NOMO-1 treated with dmso at 0.1 percent for 144 hours (cell line): ENCODE measurements at regions not wholly inside any gene's neighbourhood (a gene's known extent, or its start where the extent isn't known, plus 50 kb on each side); places are given as distances from the start of the nearest gene placed in this dataset.

ENCODE experiments used
- DNase-seq: peaks from one replicate; lab custom pipeline; 2025; ENCODE audit not compliant: unreplicated experiment; lab: John Stamatoyannopoulos, UW

DNA sequence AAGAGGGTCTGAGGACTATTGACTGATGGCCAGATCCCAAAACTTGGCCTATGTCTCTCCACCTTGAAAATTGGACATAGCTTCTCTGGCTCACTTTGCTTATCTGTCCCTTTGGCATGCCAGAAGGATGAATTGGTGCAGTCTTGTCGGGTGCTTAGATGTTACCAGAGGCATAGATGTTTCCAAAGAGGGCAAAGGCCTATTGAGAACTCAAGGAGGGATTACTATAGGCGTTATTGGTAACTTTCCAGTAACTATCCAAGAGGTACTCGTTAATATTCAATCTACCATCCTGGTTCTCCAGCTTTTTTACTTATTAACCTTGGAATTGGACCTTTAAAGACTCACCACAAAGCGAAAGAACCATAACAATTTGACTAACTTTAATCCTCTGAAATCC, 368.3 kb upstream of the ESRRG start:
- no peak for DNase-seq

DNA sequence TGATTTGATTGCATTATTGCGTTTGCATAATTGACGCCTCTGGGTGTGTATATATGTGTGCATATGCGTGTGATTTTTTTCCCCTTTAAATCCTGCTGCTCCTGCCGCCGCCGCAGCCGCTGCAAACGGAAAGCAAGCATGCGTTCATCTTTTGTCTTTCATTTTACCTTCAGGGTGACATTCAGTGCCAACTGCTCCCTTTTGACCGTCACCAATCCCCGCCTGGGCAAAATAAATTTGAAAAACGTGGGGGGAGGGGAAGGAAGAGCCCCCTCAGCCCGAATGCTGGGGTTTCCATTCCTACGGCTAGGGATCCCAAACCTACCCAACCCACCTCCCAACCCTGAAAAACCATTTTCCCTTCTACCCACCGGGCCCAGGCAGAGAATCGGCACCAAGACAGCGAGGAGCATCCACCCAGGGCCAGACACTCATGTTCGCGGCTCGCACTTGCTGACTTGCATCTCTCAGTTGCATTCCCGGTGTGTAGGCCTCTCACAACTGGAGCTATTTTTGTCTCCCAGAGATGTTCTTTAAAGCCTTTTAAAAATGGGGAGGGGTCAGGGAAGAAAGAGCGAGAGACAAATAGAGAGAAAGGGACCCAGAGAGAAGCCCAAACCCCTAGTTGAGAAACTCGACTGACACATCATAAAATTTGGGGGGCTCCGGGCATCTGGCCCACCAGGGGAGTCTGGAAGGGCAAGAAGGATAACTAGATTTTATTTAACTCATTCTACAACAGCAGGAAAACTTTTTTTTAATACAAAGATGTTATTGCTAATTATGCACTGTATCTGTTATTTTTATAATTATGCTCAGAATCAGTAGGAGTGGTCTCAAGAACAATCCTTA, 367.1 kb upstream of the ESRRG start:
- no peak for DNase-seq

DNA sequence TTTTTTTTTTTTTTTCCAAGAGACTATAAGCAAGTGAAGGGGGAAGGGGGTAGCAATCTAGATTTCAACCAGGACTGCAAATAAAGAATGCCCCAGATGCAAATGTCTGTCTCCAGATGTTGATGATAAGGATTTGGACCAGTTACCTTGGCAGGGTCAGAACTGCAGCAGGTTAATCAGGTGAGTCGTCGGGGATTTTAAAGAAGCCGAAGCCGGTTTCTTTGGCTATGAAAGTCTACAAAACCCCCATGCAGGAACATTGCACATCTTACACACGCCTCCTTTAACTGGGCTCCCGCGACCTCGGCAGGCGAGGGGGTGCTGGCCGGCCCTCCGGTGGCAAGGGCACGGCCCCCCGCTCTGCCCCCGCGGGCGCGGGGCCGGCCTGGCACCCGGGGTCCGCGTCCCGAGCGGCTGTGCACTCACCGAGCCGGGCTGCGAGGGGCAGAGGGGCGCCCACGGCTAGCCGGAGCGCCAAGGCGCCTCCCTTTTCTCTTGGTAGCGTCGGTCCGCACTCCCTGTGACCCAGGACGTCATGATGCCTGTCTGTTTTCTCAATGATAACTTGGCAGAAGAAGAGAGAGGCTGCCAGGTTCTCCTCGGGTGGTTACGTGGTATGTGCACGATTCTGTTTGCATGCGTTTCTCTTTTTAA, 366.3 kb upstream of the ESRRG start:
- peak; percentile 3 for DNase-seq

DNA sequence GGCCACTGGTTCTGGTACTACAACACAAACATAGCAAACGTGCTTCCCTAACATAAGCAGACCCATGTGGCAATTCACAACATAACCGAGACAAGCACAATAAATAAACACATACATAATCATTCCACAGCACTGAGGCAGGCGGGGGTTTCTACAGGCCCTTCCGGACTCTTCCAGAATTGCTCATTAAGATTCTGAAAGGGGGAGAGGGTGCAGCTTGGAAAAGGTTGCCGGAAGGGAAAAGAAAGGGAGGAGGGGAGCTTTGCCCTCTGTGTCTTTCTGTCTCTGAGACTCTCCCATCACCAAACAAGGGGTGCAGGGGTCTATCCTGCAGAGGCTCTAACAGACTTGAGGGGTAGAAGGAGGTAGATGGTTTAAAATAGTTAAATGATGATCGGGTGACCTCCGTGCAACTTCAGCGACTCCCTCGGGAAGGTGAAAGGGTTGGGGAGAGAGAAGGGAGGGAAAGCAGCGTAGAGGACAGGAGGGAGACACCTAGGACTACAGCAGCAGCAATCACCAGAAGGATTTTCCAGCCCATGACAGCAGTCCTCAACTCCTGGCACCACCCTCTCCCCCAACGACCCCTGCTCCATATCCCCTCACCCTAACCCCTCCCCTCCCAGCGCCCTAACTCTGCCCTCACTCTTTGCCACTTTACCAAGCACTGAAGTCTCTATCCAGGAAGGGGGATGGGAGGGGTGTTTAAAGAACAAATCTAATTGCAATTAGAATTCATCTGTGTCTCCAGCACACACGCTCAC, 365.5 kb upstream of the ESRRG start:
- DNase-seq = no peak

DNA sequence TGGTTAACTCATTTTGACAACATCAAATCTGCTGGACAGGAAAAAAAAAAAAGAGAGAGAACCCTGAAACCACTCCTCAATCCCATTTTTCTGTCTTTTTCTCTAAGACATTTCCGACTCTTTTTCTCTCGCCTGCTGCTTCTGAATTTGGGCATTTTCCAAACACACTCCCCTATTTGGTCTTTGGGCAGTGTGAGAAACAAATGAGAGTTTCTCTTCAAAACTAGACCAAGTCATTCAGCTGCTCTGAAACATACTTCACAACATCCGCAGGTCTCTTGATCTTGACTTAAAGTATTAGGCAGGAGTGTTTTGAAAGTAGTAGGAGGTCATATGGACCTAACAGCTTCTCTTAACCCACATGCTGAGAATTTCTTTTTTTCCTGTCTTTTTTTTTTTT, 364.8 kb upstream of the ESRRG start:
- DNase-seq = no peak

DNA sequence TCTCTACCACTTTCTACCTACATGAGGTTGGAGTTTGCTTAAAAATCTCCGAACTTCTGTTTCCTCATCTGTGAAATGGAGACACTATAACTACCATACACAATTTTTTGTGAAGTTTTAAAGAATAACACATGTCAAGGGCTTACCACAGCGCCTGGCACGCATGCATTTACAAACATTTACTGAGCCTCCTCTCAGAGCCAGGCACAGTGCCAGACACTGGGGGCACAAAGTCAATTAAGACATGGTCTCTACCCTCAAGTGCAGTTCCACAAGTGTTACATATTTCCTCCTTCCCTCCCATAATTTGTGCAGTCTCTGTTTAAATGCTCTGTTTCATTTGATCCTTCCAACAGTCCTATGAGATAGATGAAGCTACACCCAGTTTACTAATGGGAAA, 356.4 kb upstream of the ESRRG start:
- DNase-seq = no peak

DNA sequence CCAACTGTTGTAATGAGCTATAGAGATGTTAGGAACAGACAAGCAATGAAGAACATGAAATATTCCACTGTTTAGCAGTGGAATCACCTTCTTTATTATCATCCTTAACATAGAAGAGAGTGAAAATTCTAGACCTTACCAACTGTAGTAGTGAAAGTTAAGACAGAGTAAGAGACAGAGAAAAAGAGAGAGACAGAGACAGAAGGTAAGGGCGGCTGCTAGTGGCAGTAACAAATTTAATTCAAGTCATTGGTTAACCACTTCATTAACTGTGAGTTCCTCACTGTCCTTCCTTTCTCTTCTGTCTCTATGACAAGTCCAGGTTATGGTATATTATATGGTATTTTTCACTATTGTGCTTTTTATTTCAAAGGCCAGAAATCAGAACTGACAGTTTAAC, 355.7 kb upstream of the ESRRG start:
- no peak for DNase-seq

DNA sequence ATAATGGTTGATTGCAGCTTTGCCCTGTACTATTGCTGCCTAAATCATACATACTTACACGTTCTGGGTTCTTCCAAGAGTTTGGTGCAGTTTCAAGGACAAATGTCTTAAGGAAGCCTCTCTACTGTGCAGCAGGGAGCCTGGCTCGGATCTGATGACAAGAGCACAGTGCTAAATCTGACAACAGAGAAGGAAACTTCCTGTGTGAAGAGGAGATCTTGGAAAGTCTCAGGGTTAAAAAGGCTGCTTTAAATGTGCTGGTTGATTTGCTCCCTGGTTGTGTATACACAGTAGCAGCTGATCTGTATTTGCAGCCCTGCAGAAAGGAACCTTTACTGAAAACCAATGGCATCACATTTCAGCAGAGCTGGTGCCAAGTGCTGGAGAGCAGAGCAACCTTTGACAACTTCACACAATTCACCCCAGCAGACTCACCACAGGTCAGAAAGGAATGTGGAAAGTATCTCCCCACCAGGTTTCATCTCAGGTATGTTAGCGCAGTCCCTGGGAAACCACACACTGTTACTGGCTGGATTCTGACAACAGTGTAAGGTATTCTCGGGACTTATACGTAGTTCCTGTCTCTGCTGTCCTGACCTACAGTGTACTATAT, 355.0 kb upstream of the ESRRG start:
- no peak for DNase-seq

DNA sequence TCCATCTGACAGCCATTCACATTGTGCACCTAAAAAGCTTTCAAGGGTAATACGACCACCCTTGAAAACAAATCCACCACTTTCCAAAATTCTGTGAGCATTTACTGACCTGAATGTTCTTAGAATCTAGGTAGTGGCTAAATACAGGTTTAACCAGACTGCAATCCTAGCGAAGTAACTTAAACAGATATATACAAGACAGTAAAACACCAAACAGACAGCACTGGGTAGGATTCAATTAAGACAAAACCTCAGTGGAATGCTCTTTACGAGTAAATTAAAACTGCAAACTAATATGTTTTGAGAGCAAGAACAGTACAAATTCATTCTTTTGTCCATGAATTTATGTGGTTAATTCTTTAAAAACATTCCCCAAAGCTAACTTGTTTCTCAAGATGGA, 354.2 kb upstream of the ESRRG start:
- DNase-seq = no peak

DNA sequence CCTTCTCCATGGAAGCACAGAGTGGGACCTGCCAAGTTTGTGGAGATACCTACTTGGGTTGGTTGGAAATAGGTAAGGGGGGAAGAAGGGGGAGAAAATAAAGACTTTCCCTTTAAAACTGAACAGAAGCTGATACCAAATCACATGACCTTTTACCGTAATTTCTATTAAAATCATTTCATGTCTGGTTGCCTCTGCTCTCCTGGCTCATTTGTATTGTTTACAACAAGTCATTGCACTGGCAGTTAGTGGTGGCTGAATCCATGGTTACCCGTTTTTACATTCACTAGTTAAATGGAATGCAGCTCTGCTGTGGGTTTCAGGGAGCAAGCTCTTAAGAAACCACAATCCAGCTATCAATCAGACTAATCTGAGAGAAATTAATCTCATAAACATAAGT, 353.7 kb upstream of the ESRRG start:
- no peak for DNase-seq

DNA sequence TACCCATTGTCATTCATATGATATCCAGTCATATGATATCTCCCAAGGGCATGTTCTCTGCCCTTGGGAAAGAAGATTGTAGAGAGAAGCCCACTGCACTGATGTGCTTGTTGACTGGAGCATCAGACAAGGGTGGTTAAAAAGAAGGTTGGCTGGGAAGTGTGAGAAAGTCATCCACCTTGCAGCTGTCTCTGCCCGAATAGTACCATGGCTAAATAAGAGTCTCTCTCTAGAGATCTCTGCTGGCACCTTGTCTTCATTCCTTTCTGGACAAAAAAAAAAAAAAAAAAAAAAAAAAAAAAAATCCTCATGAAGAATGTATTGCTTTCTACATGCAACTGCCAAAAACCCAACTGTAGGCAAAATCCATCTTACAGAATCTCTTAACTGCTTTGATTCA, 349.7 kb upstream of the ESRRG start:
- no peak for DNase-seq

DNA sequence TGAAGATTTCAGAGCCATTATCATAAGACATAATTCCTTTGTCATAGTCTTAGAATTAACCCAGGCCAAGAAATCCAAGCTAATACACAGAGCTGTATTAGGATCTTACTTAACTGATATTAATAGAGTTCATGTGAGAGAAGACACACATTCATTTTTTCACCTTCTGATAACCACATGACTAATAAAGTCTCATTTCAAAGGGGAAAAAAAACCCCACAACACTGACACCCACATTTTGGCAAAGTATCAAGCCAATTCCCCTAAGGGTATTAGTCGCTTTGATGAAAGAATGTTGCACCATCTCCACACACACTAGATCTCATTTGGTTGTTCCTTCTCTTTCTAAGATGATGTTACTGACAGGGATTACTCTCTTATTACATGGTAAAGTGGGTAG, 344.4 kb upstream of the ESRRG start:
- no peak for DNase-seq

DNA sequence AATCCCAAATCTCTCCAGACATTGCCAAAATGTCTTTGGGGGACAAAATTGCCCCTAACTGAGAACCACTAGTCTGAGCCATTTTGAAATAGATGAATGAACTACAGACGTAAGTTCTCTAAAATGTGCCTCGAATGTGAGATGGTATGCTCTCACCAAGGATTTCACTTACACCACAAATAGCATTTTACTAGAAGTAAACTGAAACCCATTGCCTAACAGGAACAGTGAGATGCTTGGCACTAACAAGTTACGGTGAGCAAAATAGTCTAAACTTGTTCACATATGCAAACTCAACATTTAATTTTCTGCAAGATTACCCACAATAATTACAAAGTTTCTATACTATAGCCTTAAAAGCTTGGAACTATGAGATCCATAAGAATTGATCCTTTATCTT, 343.6 kb upstream of the ESRRG start:
- no peak for DNase-seq

DNA sequence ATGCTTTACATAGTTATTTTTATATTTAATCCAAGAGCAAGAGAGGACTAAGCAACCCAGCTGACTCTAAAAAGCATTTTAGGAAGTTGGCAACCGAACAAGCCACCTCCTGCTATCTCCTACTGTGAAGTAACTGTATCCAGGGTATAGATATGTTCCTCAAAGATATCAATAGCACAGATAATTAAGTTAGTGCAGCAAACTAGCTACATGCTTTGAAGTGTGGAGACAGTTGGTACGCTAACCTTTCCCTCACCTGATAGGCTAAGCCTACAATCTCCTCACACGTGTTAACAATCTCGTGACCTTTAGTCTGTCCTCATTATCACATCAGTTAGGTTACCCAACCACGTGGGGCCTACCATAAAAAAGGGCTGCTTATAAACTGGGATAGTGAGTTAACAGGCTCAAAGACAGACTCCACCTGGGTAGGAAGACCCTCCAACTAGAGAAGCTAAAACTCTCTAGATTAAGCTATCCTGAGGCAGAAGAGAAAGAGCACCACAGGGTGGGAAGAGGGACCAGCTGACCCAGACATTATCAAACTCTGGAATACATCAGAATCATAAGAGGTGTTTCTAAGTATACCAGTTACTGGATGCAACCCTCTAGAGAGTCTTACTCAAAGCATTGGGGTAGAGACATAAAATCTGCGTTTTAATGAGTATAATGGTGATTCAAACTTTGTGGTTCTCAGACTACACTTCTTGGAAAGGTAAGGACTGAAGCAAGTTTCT, 340.1 kb upstream of the ESRRG start:
- DNase-seq = no peak

DNA sequence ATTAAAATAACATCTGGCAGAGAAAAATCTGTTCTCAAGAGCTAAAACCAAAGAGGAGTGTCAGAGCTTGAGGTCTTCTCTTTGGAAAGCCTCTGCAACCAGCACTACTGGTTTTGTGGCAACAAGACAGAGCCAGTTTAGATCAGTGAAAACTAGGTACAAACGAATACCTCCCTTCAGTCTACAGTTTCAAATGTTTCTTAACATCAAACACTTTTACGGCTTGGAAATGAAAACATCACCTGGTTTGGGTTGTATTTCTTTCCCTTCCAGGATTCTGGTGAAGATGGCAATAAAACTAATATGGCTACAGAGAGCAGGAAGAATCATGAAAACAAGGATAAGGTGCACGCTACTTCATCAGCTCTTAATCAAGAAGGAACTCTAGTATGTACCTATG, 339.4 kb upstream of the ESRRG start:
- no peak for DNase-seq

DNA sequence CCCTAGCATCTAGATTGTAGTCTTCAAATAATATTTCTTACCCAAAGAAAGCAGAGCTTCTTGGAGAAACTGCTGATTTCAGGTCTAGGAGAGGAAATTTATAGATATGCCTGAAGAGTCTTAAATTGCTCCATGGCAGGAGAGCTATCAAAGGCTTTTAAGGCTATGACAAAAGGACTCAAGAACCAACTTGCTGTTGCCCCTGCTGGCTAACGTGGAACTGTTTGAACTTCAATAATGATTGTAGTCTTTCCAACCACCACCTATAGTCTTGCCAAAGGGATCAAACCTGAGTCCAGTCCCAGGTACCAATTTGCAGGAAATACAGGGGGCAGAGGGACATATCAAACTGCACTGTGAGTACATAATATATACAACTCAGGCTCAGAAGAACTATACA, 336.2 kb upstream of the ESRRG start:
- no peak for DNase-seq

DNA sequence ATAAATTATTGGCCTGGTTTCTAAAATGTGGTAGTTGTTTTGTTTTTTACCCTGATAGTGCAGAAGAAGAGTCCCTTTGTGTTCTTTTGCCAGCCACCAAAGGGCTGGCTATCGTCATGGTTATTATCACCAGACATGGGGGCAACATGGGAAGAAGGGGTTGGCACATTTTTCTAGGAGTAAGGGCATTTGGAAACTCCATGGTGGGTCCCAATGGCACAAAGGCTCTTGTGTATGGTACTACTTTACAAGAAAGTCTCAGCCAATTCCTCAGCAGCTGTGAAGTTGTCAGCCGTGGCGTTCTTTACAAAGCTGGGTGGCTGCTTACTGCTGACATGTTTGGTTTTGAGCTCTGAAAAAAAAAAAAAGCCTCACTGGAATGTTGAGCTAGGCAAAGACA, 330.4 kb upstream of the ESRRG start:
- no peak for DNase-seq

DNA sequence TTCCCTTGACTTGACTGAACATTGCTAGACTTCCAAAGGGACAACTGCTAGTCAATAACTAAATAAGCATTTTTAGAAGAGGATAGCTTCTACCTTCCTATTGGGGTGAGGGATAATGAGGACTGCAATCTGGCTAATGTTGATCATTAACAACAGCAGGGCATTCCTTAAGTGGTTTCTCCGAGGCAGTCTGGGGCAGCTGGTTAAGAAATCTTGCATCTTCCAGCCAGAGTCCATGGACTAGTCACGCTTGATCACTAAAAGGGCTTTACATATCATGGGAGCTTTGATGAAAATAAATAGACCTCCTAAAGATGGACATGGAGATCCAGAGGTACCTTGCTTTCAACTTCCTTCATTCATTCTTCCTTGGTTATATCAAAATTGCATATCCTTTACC, 329.4 kb upstream of the ESRRG start:
- DNase-seq = no peak

DNA sequence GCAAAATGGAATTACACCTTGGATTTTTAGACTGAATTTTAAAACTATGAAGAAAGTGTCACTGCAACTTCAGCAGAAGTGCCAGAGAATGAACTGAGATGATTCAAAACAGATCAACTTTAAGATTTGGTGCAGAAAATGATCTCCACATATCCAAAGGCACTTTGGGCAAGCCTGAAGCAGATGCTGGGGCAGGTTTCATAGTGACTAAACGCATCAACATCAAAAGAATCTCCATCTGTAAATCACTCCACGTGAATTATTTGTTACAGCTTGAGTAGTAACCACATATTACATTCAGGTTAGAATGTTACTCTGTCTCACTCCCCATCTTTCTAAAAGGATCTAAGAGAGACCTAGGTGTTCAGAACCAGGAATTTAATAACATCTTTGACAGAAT, 329.0 kb upstream of the ESRRG start:
- no peak for DNase-seq

DNA sequence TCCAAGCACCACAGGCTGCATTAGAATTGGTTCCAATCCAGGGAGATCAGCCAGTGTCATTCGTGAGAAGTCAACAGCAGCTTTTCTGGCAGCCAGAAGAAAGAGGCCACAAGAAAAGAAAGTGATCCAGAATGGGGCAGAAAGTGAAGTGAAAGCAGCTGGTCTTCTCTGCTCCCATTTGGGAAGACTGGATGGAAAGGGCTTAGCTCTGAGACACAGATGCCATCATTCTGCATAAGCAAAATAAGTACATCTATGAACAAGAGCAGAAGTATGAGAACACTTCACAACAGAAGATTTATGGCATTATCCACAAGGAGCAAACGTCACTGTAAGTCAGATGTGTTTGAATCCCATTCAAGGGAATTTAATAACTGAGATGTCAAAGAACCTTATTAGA, 326.5 kb upstream of the ESRRG start:
- no peak for DNase-seq

DNA sequence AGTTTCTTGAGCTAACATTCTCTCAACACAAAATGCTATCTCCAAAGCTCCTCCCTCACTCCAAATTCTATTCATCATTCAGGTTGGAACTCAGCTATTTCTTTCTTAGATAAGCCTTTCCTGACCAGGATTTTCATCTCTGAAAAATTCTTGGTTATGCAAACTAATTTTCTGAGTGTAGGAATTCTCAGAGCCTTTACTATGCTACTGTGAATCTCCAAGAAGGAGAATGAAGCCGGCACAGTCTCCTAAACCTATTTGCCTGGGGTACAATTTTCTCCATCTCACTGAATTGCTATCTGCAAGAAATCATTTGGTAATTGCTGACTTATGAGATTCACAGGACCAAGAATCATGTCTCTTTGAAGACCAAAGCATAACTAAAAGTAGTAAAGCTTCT, 325.9 kb upstream of the ESRRG start:
- DNase-seq = no peak
